ENCODE measurements at regions not wholly inside any gene's neighbourhood (a gene's known extent, or its start where the extent isn't known, plus 50 kb on each side); places are given as distances from the start of the nearest gene placed in this dataset.

- ChIA-PET CTCF (no interaction called here), POLR2A (no interaction called here)
- Histone ChIP-seq H3K27ac (ENCODE audit: insufficient read depth, low read depth, low read length) (no peak overlapping the region), H4K20me1 (replicated peaks; ENCODE audit: control insufficient read depth, extremely low read depth, insufficient read depth, low read length) (no peaks in the 10 kb centered on the region), H3K4me1 (ENCODE audit: control insufficient read depth, extremely low read depth, insufficient read depth, low read length) (no peaks in the 10 kb centered on the region), H2AFZ (ENCODE audit: low read depth, low read length) (no peak overlapping the region), H3K4me3 (replicated peaks in 1 of 3; ENCODE audit: insufficient read depth in 1 of 3, low read depth in 1 of 3, low read length in 3 of 3) (no peak overlapping the region), H3K36me3 (ENCODE audit: control insufficient read depth in 2 of 2, extremely low read depth in 1 of 2, insufficient read depth in 2 of 2, low read length in 2 of 2) (no peaks in the 10 kb centered on the region), H3K9ac (replicated peaks; ENCODE audit: extremely low read depth, insufficient read depth, low read length) (no peak overlapping the region), H3K9me1 (replicated peaks; ENCODE audit: control insufficient read depth, extremely low read depth, insufficient read depth, low read length) (no peaks in the 10 kb centered on the region), H3K27me3 (ENCODE audit: control insufficient read depth in 2 of 2, insufficient read depth in 2 of 2, low read length in 2 of 2) (peaks cover 2% of the 10 kb centered on the region in 2 experiments), H3K9me3 (replicated peaks; ENCODE audit: control insufficient read depth, insufficient read depth, low read length) (no peaks in the 10 kb centered on the region), H3K79me2 (ENCODE audit: control insufficient read depth, insufficient read depth, low read length) (no peaks in the 10 kb centered on the region), H3K4me2 (ENCODE audit: insufficient read depth, low read length) (no peak overlapping the region)
- intact Hi-C loops (cut with micrococcal nuclease) = no loop called here
- DNase-seq (ENCODE audit: low read depth, low spot score) = no peak
- TF ChIP-seq POLR2AphosphoS5 (IDR thresholded peaks at IDR 0.05; ENCODE audit: insufficient read depth, low read depth, low read length) (no peak), GATA2 (IDR thresholded peaks at IDR 0.05; ENCODE audit: insufficient read depth, insufficient read length, low read depth, low read length) (no peak), FOS (IDR thresholded peaks at IDR 0.05; ENCODE audit: borderline replicate concordance, insufficient read depth, low read length) (no peak), MAX (IDR thresholded peaks at IDR 0.05; ENCODE audit: insufficient read depth, insufficient read length) (no peak), EZH2 (IDR thresholded peaks at IDR 0.05; ENCODE audit: borderline replicate concordance, low read depth, low read length, severe bottlenecking) (no peak), CTCF (IDR thresholded peaks at IDR 0.05; ENCODE audit: extremely low read depth in 1 of 2, insufficient read depth in 1 of 2, low read depth in 1 of 2, low read length in 2 of 2) (no peak), MYC (IDR thresholded peaks at IDR 0.05; ENCODE audit: low read depth, low read length) (no peak), JUN (IDR thresholded peaks at IDR 0.05; ENCODE audit: borderline replicate concordance, insufficient read depth, insufficient read length, low read depth) (no peak), POLR2A (IDR thresholded peaks at IDR 0.05; ENCODE audit: low read depth, low read length) (no peak)
- no peak for FAIRE-seq
- no TSS peak for BruUV-seq (replicated peaks)
- dilution Hi-C loops (cut with MboI; ENCODE audit: extremely low pct_ligation_motif_present, low sequenced_read_pairs) = no loop called here
Observed at GRCh38 chr12:116463366-116463765, 95.8 kb upstream of the MAP1LC3B2 start.
